ENCODE measurements at regions not wholly inside any gene's neighbourhood (a gene's known extent, or its start where the extent isn't known, plus 50 kb on each side); places are given as distances from the start of the nearest gene placed in this dataset.
"Not testable (repeated sequence)": the region's sequence is repeated elsewhere in the genome, so short reads cannot be mapped to it uniquely, and the experiment has no call there.

GRCh38 chr18:66048406-66048805 is 297.6 kb downstream of the CDH7 start:
- H3K4me3 ChIP-seq (ENCODE audit: low read depth, low read length), result no peak overlapping the region
- ChIA-PET CTCF (interaction anchor here (0.6 kb wide), 1 partner anchor 81 kb away, joined by 3 read pairs; no protein-coding TSS in a partner anchor), POLR2A (no interaction called here)
- no peak for DNase-seq (ENCODE audit: low read depth, low spot score)
- no peak for TF ChIP-seq CTCF (IDR thresholded peaks at IDR 0.05; ENCODE audit: insufficient read depth, low read length, missing control alignments)

- no peak for DNase-seq (ENCODE audit: low read depth, low spot score)
- CTCF ChIA-PET, result no interaction called here
- TF ChIP-seq CTCF (IDR thresholded peaks at IDR 0.05; ENCODE audit: insufficient read depth, low read length, missing control alignments), result no peak
- no peak overlapping the region for H3K4me3 ChIP-seq (ENCODE audit: low read depth, low read length)
- POLR2A ChIA-PET, result no interaction called here
Observed at GRCh38 chr18:66046032-66046602, 295.3 kb downstream of the CDH7 start.

- TF ChIP-seq CTCF (IDR thresholded peaks at IDR 0.05; ENCODE audit: insufficient read depth, low read length, missing control alignments), result no peak
- CTCF ChIA-PET, result no interaction called here
Observed at GRCh38 chr18:66043009-66043408, 292.2 kb downstream of the CDH7 start.

GRCh38 chr18:66013969-66014368 is 263.2 kb downstream of the CDH7 start:
- DNase-seq (ENCODE audit: low read depth, low spot score), result no peak
- H3K4me3 ChIP-seq (ENCODE audit: low read depth, low read length), result no peak overlapping the region
- CTCF ChIA-PET, result no interaction called here
- TF ChIP-seq CTCF (IDR thresholded peaks at IDR 0.05; ENCODE audit: insufficient read depth, low read length, missing control alignments), result no peak
- POLR2A ChIA-PET, result interaction anchor here (0.6 kb wide), 1 partner anchor 1492 kb away, joined by 6 read pairs; no protein-coding TSS in a partner anchor

More at GRCh38 chr18:66043009-66043408, 292.2 kb downstream of the CDH7 start:
- DNase-seq (ENCODE audit: low read depth, low spot score), result no peak
- POLR2A ChIA-PET, result no interaction called here
- no peak overlapping the region for H3K4me3 ChIP-seq (ENCODE audit: low read depth, low read length)

GRCh38 chr18:66011916-66012315 is 261.1 kb downstream of the CDH7 start:
- ChIA-PET CTCF (no interaction called here), POLR2A (no interaction called here)
- no peak overlapping the region for H3K4me3 ChIP-seq (ENCODE audit: low read depth, low read length)
- DNase-seq (ENCODE audit: low read depth, low spot score), result no peak
- TF ChIP-seq CTCF (IDR thresholded peaks at IDR 0.05; ENCODE audit: insufficient read depth, low read length, missing control alignments), result no peak

- no peak overlapping the region for H3K4me3 ChIP-seq (ENCODE audit: low read depth, low read length)
- POLR2A ChIA-PET, result no interaction called here
- TF ChIP-seq CTCF (IDR thresholded peaks at IDR 0.05; ENCODE audit: insufficient read depth, low read length, missing control alignments), result no peak
- CTCF ChIA-PET, result no interaction called here
- no peak for DNase-seq (ENCODE audit: low read depth, low spot score)
Observed at GRCh38 chr18:66005831-66006588, 255.2 kb downstream of the CDH7 start.

GRCh38 chr18:65998971-65999700 is 248.3 kb downstream of the CDH7 start:
- H3K4me3 ChIP-seq (ENCODE audit: low read depth, low read length); DNase-seq (ENCODE audit: low read depth, low spot score); CTCF ChIA-PET; POLR2A ChIA-PET: not testable (repeated sequence)
